Fibroblast of the aortic adventitia (primary cell): ENCODE measurements at regions not wholly inside any gene's neighbourhood (a gene's known extent, or its start where the extent isn't known, plus 50 kb on each side); places are given as distances from the start of the nearest gene placed in this dataset.

ENCODE experiments used
- DNase-seq: peaks from one replicate; pipeline ENCODE4 v3.0.0-alpha.2; 2010; ENCODE audit warnings: low read depth
- H3K4me3 ChIP-seq: 2 replicates; pipeline ENCODE4 v1.5.1; 2011; ENCODE audit warnings: low read depth, mild to moderate bottlenecking, control low read depth, low read length, moderate library complexity
- TF ChIP-seq, protein P1 (sequence below): IDR thresholded peaks from 2 replicates; pipeline ENCODE4 v1.5.1; 2011; ENCODE audit warnings: mild to moderate bottlenecking, low read length, control low read depth, inconsistent platforms; ENCODE audit not compliant: insufficient read depth

DNA sequence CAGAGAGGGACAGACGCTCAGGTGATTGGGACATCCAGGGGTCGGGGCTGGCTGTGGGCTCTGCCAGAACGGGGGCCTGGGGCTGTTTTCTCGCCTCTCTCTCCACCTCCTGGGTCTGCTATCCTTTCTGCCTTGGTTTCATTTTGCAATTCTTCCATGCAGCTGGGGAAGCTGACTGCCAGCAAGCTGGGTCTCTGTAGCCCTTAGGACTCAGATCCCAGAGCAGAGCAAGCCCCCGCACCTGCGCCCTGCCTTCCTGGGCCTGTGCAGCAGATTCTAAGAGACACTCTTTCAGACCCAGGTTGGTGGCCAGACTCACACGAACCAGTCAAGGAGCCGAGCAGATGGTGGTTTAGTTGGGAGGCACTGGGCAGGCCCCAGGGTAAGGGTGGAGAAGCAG, 59.1 kb upstream of the GRPEL1 start:
- H3K4me3 ChIP-seq = no peak overlapping the region
- no peak for DNase-seq
- TF ChIP-seq, protein P1, sequence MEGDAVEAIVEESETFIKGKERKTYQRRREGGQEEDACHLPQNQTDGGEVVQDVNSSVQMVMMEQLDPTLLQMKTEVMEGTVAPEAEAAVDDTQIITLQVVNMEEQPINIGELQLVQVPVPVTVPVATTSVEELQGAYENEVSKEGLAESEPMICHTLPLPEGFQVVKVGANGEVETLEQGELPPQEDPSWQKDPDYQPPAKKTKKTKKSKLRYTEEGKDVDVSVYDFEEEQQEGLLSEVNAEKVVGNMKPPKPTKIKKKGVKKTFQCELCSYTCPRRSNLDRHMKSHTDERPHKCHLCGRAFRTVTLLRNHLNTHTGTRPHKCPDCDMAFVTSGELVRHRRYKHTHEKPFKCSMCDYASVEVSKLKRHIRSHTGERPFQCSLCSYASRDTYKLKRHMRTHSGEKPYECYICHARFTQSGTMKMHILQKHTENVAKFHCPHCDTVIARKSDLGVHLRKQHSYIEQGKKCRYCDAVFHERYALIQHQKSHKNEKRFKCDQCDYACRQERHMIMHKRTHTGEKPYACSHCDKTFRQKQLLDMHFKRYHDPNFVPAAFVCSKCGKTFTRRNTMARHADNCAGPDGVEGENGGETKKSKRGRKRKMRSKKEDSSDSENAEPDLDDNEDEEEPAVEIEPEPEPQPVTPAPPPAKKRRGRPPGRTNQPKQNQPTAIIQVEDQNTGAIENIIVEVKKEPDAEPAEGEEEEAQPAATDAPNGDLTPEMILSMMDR = no peak

DNA sequence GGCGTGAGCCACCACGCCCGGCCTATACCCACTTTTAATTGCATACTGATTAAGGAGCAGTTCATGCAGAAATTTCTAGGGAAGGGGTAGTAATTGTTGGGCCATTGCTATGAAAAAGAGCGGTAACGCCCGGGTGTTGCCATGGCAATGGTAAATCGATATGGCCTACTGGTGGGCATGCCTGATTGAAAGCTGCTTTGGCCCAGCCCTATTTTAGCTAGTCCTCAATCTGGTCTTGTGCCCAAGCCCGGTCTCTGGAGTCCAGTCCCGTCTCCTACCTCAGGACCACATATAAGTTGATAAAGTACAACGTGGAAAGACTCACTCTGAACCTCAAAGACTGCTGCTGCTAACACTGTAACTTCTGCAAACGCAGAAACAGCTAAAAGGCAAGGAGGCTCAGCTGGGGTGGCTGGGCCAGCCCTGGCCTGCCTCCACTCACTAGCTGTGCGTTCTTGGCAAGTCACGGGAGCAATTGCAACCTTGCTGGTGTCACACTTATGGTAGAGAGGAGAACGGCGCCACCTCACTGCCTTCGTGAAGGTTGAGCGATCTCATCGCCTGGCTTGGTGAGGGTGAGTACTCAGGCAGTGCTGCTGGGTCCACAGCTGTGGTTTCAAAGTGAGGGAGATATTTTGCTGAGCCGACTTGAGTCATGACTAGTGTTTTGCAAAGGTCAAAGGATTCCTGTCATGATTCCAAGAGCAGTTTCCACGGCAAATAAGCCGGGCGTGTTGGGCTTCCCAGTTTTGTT, 57.0 kb upstream of the GRPEL1 start:
- no peak overlapping the region for H3K4me3 ChIP-seq
- peak; percentile 96 for DNase-seq
- TF ChIP-seq, protein P1 = no peak

DNA sequence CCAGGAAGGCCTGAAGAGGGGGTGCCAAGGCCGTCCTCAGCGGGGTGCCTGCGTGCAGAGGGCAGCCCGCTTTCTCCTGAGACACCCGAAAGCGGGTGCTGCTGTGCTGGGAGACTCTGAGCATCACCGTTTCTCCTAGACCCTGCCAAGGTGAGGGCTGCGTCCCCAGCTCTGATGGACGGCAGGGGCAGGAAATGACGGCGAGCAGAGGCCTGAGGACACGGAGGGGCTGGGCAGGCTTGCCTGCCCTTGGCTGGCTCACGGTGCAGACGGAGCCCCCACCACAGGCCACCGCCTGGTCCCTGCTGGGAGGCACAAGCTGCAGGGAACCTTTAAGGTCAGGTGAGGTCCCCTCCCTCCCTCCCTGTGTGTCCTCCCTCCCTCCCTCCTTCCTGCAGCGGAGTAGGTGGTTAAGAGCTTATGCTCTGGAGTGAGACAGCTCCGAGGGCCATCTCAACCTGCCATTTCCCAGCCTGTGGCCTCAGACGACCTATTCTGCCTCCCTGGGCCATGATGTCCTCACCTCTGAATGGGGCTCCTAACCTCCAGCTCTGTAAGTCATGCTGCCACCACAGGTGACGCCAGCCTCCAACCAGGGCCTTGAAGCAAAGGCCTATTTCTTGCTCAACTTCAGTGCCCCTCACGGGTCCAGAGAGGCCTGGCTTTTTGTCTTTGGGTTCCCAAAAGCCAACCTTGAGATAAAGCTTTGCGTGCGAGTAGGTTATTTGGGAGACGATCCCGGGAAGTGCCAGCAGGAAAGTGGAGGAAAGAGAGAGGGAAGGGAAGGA, 54.2 kb upstream of the GRPEL1 start:
- no peak overlapping the region for H3K4me3 ChIP-seq
- no peak for DNase-seq
- TF ChIP-seq, protein P1 = no peak

DNA sequence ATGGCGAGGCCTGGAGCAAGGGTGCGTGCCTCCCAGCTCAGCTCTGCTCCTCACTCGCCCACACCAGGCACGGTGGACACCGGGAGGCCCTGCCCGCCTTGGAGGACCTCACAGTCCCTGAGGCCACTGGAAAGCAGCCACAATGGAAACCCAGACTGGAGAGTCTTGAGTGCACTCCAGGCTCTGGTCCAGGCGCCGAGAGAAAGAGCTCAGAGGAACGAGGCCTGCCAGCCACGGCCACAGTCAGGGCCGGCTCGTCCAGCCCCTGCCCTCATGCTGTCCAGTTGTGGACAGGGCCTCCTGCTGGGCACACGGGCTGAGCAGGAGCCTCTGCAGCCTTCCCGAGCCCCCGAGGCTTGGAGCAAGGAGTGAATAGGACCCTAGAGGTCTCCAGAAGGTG, 53.3 kb upstream of the GRPEL1 start:
- no peak overlapping the region for H3K4me3 ChIP-seq
- DNase-seq = no peak
- TF ChIP-seq, protein P1 = no peak

GRCh38 chr4:7120341-7120740, 52.5 kb upstream of the GRPEL1 start:
- no peak overlapping the region for H3K4me3 ChIP-seq
- DNase-seq = no peak
- TF ChIP-seq, protein P1 = no peak

DNA sequence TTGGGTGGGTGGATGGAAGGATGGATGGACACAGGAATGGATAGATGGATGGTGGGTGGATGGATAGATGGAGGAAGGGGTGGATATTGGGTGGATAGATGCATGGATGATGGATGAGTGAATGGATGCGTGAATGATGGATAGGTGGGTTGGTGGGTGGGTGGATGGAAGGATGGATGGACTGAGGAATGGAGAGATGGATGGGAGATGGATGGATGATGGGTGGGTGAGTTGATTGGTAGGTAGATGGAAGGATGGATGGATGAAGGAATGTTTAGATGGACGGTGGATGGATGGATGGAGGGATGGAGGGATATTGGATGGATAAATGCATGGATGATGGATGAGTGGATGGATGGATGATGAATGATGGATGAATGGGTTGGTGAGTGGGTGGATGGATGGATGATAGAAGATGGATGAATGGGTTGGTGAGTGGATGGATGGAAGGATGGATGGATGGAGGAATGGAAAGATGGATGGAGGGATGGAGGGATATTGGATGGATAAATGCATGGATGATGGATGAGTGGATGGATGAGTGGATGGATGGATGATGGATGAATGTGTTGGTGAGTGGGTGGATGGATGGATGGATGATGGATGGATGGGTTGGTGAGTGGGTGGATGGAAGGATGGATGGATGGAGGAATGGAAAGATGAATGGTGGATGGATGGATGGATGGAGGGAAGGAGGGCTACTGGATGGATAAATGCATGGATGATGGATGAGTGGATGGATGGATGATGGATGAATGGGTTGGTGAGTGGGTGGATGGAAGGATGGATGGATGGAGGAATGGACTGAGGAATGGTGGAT, 50.4 kb upstream of the GRPEL1 start:
- TF ChIP-seq, protein P1 = no peak
- no peak overlapping the region for H3K4me3 ChIP-seq
- DNase-seq = no peak
